ENCODE measurements at regions not wholly inside any gene's neighbourhood (a gene's known extent, or its start where the extent isn't known, plus 50 kb on each side); places are given as distances from the start of the nearest gene placed in this dataset.

DNA sequence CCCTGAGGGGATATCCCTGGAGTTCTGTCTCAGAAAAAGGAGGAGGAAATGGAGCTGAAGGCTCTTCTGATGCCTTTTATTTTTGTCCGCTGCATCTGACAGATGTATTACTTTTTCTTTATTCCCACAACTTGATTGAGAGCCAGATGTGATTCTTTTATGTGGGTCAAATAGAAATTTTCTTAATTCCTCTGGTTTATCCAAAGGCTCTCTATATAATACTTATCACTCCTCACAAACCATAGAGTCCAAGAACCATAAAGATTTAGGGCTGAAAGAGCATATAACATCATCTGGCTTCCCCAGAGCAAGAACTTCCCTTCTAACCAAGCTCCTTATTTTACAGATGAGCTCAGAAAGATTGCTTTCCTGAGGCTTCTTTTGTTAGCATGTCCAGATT, 756.7 kb upstream of the FAM241A start:
- Histone ChIP-seq H3K36me3 (ENCODE audit: control insufficient read depth, insufficient read depth, low read length) (no peaks in the 10 kb centered on the region), H3K4me1 (ENCODE audit: control insufficient read depth, insufficient read depth, low read length) (no peaks in the 10 kb centered on the region), H3K4me3 (ENCODE audit: low read depth in 2 of 2, low read length in 2 of 2) (no peak overlapping the region), H3K27me3 (ENCODE audit: control insufficient read depth, insufficient read depth, low read length) (no peaks in the 10 kb centered on the region), H3K27ac (ENCODE audit: low read length) (no peak overlapping the region), H3K9me3 (ENCODE audit: control insufficient read depth, insufficient read depth, low read depth, low read length) (no peaks in the 10 kb centered on the region)
- TF ChIP-seq POLR2AphosphoS5 (IDR thresholded peaks at IDR 0.05; ENCODE audit: low read depth, low read length) (no peak), SIN3A (IDR thresholded peaks at IDR 0.05; ENCODE audit: borderline replicate concordance, insufficient read depth, low read depth, low read length) (no peak), TCF7L2 (IDR thresholded peaks at IDR 0.05; ENCODE audit: low read depth, low read length) (no peak)
- TF ChIP-seq, protein P1, sequence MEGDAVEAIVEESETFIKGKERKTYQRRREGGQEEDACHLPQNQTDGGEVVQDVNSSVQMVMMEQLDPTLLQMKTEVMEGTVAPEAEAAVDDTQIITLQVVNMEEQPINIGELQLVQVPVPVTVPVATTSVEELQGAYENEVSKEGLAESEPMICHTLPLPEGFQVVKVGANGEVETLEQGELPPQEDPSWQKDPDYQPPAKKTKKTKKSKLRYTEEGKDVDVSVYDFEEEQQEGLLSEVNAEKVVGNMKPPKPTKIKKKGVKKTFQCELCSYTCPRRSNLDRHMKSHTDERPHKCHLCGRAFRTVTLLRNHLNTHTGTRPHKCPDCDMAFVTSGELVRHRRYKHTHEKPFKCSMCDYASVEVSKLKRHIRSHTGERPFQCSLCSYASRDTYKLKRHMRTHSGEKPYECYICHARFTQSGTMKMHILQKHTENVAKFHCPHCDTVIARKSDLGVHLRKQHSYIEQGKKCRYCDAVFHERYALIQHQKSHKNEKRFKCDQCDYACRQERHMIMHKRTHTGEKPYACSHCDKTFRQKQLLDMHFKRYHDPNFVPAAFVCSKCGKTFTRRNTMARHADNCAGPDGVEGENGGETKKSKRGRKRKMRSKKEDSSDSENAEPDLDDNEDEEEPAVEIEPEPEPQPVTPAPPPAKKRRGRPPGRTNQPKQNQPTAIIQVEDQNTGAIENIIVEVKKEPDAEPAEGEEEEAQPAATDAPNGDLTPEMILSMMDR (IDR thresholded peaks at IDR 0.05): no peak
- TF ChIP-seq, protein P2, sequence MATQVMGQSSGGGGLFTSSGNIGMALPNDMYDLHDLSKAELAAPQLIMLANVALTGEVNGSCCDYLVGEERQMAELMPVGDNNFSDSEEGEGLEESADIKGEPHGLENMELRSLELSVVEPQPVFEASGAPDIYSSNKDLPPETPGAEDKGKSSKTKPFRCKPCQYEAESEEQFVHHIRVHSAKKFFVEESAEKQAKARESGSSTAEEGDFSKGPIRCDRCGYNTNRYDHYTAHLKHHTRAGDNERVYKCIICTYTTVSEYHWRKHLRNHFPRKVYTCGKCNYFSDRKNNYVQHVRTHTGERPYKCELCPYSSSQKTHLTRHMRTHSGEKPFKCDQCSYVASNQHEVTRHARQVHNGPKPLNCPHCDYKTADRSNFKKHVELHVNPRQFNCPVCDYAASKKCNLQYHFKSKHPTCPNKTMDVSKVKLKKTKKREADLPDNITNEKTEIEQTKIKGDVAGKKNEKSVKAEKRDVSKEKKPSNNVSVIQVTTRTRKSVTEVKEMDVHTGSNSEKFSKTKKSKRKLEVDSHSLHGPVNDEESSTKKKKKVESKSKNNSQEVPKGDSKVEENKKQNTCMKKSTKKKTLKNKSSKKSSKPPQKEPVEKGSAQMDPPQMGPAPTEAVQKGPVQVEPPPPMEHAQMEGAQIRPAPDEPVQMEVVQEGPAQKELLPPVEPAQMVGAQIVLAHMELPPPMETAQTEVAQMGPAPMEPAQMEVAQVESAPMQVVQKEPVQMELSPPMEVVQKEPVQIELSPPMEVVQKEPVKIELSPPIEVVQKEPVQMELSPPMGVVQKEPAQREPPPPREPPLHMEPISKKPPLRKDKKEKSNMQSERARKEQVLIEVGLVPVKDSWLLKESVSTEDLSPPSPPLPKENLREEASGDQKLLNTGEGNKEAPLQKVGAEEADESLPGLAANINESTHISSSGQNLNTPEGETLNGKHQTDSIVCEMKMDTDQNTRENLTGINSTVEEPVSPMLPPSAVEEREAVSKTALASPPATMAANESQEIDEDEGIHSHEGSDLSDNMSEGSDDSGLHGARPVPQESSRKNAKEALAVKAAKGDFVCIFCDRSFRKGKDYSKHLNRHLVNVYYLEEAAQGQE (IDR thresholded peaks at IDR 0.05; ENCODE audit: insufficient read depth in 1 of 2, low read depth in 2 of 2, low read length in 1 of 2): no peak
- in situ Hi-C loops (cut with HindIII; ENCODE audit: low pct_unique_long_range_greater_than_20kb, low sequenced_read_pairs): no loop called here
- intact Hi-C loops (cut with micrococcal nuclease; ENCODE audit: unreplicated experiment): no loop called here
- ChIA-PET CTCF (no interaction called here), POLR2A (no interaction called here)
- DNase-seq (ENCODE audit: low read depth, low spot score) (no peak), ATAC-seq (no peak)
- BruUV-seq (replicated peaks): no TSS peak

DNA sequence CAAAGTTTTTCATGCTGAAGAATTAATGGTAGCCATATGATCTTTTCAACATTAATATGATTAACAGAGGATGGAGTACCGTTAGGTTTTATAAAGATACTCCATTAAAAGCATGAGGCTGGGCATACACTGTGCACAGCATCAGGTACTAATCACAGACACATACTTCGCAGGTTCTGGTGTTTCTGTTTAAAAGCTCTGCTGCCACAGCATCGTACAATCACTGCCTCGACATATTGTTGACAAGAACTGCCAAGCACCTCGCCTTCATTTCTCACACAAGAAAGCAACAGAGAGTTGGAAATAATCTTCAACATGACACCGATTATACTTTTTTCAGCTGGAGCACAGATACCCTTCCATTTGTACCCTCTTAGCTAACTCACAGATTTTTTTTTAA, 753.4 kb upstream of the FAM241A start:
- no TSS peak for BruUV-seq (replicated peaks)
- intact Hi-C loops (cut with micrococcal nuclease; ENCODE audit: unreplicated experiment): no loop called here
- DNase-seq (ENCODE audit: low read depth, low spot score): no peak
- H3K4me3 ChIP-seq (ENCODE audit: low read depth in 2 of 2, low read length in 2 of 2): no peak overlapping the region
- no peak for TF ChIP-seq POLR2AphosphoS5 (IDR thresholded peaks at IDR 0.05; ENCODE audit: low read depth, low read length)
- TF ChIP-seq, protein P1 (IDR thresholded peaks at IDR 0.05): no peak
- no peak for TF ChIP-seq TCF7L2 (IDR thresholded peaks at IDR 0.05; ENCODE audit: low read depth, low read length)
- TF ChIP-seq, protein P2 (IDR thresholded peaks at IDR 0.05; ENCODE audit: insufficient read depth in 1 of 2, low read depth in 2 of 2, low read length in 1 of 2): no peak
- TF ChIP-seq SIN3A (IDR thresholded peaks at IDR 0.05; ENCODE audit: borderline replicate concordance, insufficient read depth, low read depth, low read length): no peak
- ChIA-PET POLR2A (no interaction called here), CTCF (no interaction called here)
- no peaks in the 10 kb centered on the region for H3K4me1 ChIP-seq (ENCODE audit: control insufficient read depth, insufficient read depth, low read length)
- no peaks in the 10 kb centered on the region for H3K36me3 ChIP-seq (ENCODE audit: control insufficient read depth, insufficient read depth, low read length)
- no peaks in the 10 kb centered on the region for H3K27me3 ChIP-seq (ENCODE audit: control insufficient read depth, insufficient read depth, low read length)
- H3K9me3 ChIP-seq (ENCODE audit: control insufficient read depth, insufficient read depth, low read depth, low read length): no peaks in the 10 kb centered on the region
- no peak overlapping the region for H3K27ac ChIP-seq (ENCODE audit: low read length)
- no peak for ATAC-seq
- in situ Hi-C loops (cut with HindIII; ENCODE audit: low pct_unique_long_range_greater_than_20kb, low sequenced_read_pairs): no loop called here
